ENCODE measurements at regions not wholly inside any gene's neighbourhood (a gene's known extent, or its start where the extent isn't known, plus 50 kb on each side); places are given as distances from the start of the nearest gene placed in this dataset.

DNA sequence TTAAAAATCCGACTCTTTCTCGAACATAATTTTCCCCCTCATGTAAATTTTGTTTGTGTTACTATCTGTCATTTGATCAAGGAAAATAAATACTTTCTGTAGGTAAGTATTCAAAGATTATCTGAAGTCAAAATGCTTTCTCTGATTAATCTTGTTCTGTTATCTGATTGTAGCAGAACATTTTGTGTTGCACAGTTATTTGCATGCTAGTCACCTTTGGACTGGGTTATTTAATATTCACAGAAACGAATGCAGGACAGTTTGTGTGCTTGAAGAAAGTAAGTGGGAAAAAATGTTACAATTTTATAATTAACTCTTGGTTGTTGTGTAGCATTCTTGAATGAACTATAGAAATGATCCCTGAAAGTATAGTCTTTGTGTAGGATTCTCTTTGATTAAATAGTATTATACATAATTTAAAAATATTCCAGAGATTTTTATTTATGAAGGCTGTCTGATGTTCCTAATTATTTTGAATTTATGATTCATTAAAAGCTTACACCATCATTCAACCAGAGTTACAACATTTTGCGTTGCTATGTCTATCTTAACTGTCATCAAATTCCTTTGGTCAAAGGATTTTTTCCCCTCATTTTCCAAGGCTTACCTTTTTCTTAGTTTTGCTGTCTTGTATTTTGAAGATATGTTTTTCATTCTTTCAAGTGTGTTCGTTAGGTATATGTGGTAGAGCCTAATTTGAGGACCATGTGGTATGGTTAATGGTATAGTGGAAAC, 176.6 kb downstream of the GIPC2 start:
- TF ChIP-seq, protein P1, sequence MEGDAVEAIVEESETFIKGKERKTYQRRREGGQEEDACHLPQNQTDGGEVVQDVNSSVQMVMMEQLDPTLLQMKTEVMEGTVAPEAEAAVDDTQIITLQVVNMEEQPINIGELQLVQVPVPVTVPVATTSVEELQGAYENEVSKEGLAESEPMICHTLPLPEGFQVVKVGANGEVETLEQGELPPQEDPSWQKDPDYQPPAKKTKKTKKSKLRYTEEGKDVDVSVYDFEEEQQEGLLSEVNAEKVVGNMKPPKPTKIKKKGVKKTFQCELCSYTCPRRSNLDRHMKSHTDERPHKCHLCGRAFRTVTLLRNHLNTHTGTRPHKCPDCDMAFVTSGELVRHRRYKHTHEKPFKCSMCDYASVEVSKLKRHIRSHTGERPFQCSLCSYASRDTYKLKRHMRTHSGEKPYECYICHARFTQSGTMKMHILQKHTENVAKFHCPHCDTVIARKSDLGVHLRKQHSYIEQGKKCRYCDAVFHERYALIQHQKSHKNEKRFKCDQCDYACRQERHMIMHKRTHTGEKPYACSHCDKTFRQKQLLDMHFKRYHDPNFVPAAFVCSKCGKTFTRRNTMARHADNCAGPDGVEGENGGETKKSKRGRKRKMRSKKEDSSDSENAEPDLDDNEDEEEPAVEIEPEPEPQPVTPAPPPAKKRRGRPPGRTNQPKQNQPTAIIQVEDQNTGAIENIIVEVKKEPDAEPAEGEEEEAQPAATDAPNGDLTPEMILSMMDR (IDR thresholded peaks at IDR 0.05; ENCODE audit: low read depth, low read length), result no peak
- no peak for TF ChIP-seq EZH2phosphoT487 (IDR thresholded peaks at IDR 0.05; ENCODE audit: low read depth)

Data from OCI-LY3 (cell line).